ENCODE measurements at regions not wholly inside any gene's neighbourhood (a gene's known extent, or its start where the extent isn't known, plus 50 kb on each side); places are given as distances from the start of the nearest gene placed in this dataset.
"Not testable (repeated sequence)": the region's sequence is repeated elsewhere in the genome, so short reads cannot be mapped to it uniquely, and the experiment has no call there.

DNA sequence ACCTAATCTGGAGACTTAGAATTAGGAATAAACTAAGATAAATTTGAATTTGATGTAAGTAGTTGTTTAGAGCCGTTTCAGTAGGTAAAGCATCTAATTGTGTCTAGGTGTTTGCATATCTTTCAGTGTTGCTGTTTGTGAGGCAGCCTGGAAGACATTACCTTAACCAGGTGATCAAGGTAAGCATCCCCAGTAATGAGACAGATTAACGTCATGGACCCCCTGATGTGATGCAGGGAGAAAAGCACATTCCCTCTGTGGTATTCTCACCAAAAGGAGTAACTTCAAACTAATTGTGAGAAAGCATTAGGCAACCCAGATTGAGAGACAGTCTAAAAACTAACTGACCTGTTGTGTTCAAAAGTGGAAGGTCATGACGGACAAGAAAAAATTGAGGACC lies 251.6 kb downstream of the NUAK1 start:
- 91% methylated on average over 1 of the region's 3 CpGs for WGBS (ENCODE audit: insufficient coverage)
- CTCF ChIA-PET, result no interaction called here
- H3K9me3 ChIP-seq (ENCODE audit: control extremely low read depth in 1 of 5, control insufficient read depth in 4 of 5, insufficient read depth in 2 of 5, low read depth in 1 of 5, low read length in 4 of 5), result peaks cover 0 to 3% (median 0%) of the 10 kb centered on the region in 5 experiments
- POLR2A ChIA-PET, result no interaction called here
- H3K27ac ChIP-seq (ENCODE audit: insufficient read depth in 1 of 2, low read depth in 1 of 2, low read length in 2 of 2, poor library complexity in 1 of 2, severe bottlenecking in 2 of 2), result no peak overlapping the region
- no peaks in the 10 kb centered on the region for H3K4me1 ChIP-seq (ENCODE audit: control extremely low read depth in 1 of 4, control insufficient read depth in 4 of 4, insufficient read depth in 4 of 4, low read length in 3 of 4)
- H3K27me3 ChIP-seq (replicated peaks in 2 of 5; ENCODE audit: control insufficient read depth in 4 of 5, insufficient read depth in 5 of 5, low read length in 4 of 5), result peaks cover 0 to 3% (median 0%) of the 10 kb centered on the region in 5 experiments
- H3K36me3 ChIP-seq (ENCODE audit: control insufficient read depth in 4 of 4, insufficient read depth in 4 of 4, low read length in 3 of 4), result no peaks in the 10 kb centered on the region
- no peak for DNase-seq
- no peak overlapping the region for H3K4me3 ChIP-seq (ENCODE audit: control insufficient read depth in 1 of 7, extremely low read depth in 1 of 7, insufficient read depth in 4 of 7, low read depth in 2 of 7, low read length in 6 of 7)

DNA sequence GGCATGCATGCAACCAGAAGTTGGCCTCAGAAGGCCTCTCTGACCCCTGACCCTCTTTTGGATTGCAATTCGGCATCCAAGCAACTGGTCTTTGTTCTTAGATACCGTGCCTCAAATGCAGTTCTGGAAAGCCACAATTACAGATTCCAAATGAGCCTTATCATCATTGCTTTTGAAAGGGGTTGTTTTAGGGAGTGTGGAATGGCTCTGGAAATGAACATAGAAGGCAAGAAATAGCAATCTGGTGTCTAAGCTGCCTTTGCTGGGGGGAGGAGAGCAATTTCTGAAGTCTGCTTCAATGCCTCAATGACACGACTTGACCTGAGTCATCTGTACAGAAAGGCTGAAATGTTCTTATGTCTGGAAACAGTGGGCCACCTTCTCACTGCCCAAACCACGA lies 250.1 kb downstream of the NUAK1 start:
- Histone ChIP-seq H3K4me1 (ENCODE audit: control extremely low read depth in 1 of 4, control insufficient read depth in 4 of 4, insufficient read depth in 4 of 4, low read length in 3 of 4) (no peaks in the 10 kb centered on the region), H3K27ac (ENCODE audit: insufficient read depth in 1 of 2, low read depth in 1 of 2, low read length in 2 of 2, poor library complexity in 1 of 2, severe bottlenecking in 2 of 2) (no peak overlapping the region), H3K27me3 (replicated peaks in 2 of 5; ENCODE audit: control insufficient read depth in 4 of 5, insufficient read depth in 5 of 5, low read length in 4 of 5) (peaks cover 0 to 3% (median 0%) of the 10 kb centered on the region in 5 experiments), H3K4me3 (ENCODE audit: control insufficient read depth in 1 of 7, extremely low read depth in 1 of 7, insufficient read depth in 4 of 7, low read depth in 2 of 7, low read length in 6 of 7) (no peak overlapping the region), H3K36me3 (ENCODE audit: control insufficient read depth in 4 of 4, insufficient read depth in 4 of 4, low read length in 3 of 4) (no peaks in the 10 kb centered on the region), H3K9me3 (ENCODE audit: control extremely low read depth in 1 of 5, control insufficient read depth in 4 of 5, insufficient read depth in 2 of 5, low read depth in 1 of 5, low read length in 4 of 5) (peaks cover 0 to 3% (median 0%) of the 10 kb centered on the region in 5 experiments)
- CTCF ChIA-PET, result no interaction called here
- DNase-seq, result no peak
- WGBS (ENCODE audit: insufficient coverage), result 100% methylated on average over 3 of the region's 4 CpGs
- POLR2A ChIA-PET, result no interaction called here

DNA sequence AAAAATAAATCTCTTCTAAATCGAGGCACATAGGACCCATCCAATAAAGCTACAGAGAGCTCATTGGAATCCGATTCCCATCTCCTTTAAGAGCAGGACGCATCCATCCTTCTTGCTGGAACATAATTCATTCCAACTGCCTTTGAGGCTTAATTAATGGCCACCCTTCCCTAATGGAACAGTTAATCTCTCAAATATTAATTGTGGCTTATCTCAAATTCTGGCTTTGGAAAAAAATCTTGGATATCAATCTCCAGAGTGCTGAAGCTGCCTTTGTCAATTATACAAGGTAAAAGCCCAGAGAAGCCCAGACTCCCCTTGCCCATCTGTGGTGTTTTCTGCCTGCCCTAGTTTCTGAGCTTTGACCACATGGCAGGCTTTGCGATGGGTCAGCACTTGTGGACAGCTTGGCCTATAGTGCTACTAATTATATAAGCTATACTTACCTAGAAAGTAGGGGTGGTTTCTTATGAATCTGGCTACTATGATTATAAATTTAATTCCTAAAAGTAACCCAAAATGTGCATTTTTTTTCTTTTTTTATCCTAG lies 246.3 kb downstream of the NUAK1 start:
- no peak overlapping the region for H3K27ac ChIP-seq (ENCODE audit: insufficient read depth in 1 of 2, low read depth in 1 of 2, low read length in 2 of 2, poor library complexity in 1 of 2, severe bottlenecking in 2 of 2)
- no peak for DNase-seq
- ChIA-PET POLR2A (no interaction called here), CTCF (no interaction called here)
- H3K9me3 ChIP-seq (ENCODE audit: control extremely low read depth in 1 of 5, control insufficient read depth in 4 of 5, insufficient read depth in 2 of 5, low read depth in 1 of 5, low read length in 4 of 5), result no peaks in the 10 kb centered on the region
- no peaks in the 10 kb centered on the region for H3K4me1 ChIP-seq (ENCODE audit: control extremely low read depth in 1 of 4, control insufficient read depth in 4 of 4, insufficient read depth in 4 of 4, low read length in 3 of 4)
- 95% methylated on average over 3 of the region's 4 CpGs for WGBS (ENCODE audit: insufficient coverage)
- peaks cover 0 to 2% (median 0%) of the 10 kb centered on the region in 5 experiments for H3K27me3 ChIP-seq (replicated peaks in 2 of 5; ENCODE audit: control insufficient read depth in 4 of 5, insufficient read depth in 5 of 5, low read length in 4 of 5)
- H3K4me3 ChIP-seq (ENCODE audit: control insufficient read depth in 1 of 7, extremely low read depth in 1 of 7, insufficient read depth in 4 of 7, low read depth in 2 of 7, low read length in 6 of 7), result no peak overlapping the region
- H3K36me3 ChIP-seq (ENCODE audit: control insufficient read depth in 4 of 4, insufficient read depth in 4 of 4, low read length in 3 of 4), result no peaks in the 10 kb centered on the region

DNA sequence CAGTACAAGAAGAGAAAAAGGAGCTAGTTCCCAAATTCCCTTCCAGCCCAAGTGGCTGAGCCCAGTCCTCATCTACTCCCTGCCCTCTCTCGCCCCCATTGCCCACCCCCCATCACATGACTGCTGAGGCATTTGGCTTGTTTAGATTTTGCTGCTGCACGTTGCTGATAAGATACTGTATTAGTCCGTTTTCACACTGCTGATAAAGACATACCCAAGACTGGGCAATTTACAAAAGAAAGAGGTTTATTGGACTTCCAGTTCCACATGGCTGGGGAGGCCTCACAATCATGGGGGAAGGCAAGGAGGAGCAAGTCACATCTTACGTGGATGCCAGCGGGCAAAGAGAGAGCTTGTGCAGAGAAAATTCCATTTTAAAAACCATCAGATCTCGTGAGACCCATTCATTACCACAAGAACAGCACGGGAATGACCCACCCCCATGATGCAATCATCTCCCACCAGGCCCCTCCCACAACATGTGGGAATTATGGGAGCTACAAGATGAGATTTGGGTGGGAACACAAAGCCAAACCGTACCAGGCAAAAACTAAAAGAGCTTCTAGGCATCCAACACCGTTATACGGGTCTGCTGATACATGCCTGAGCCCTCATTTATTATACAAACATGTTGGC lies 243.4 kb downstream of the NUAK1 start:
- H3K27me3 ChIP-seq (replicated peaks in 2 of 5; ENCODE audit: control insufficient read depth in 4 of 5, insufficient read depth in 5 of 5, low read length in 4 of 5); H3K36me3 ChIP-seq (ENCODE audit: control insufficient read depth in 4 of 4, insufficient read depth in 4 of 4, low read length in 3 of 4); H3K4me3 ChIP-seq (ENCODE audit: control insufficient read depth in 1 of 7, extremely low read depth in 1 of 7, insufficient read depth in 4 of 7, low read depth in 2 of 7, low read length in 6 of 7); H3K27ac ChIP-seq (ENCODE audit: insufficient read depth in 1 of 2, low read depth in 1 of 2, low read length in 2 of 2, poor library complexity in 1 of 2, severe bottlenecking in 2 of 2); POLR2A ChIA-PET; DNase-seq; H3K4me1 ChIP-seq (ENCODE audit: control extremely low read depth in 1 of 4, control insufficient read depth in 4 of 4, insufficient read depth in 4 of 4, low read length in 3 of 4); H3K9me3 ChIP-seq (ENCODE audit: control extremely low read depth in 1 of 5, control insufficient read depth in 4 of 5, insufficient read depth in 2 of 5, low read depth in 1 of 5, low read length in 4 of 5); CTCF ChIA-PET: not testable (repeated sequence)
- WGBS (ENCODE audit: insufficient coverage), result 87% methylated on average over 6 of the region's 10 CpGs

DNA sequence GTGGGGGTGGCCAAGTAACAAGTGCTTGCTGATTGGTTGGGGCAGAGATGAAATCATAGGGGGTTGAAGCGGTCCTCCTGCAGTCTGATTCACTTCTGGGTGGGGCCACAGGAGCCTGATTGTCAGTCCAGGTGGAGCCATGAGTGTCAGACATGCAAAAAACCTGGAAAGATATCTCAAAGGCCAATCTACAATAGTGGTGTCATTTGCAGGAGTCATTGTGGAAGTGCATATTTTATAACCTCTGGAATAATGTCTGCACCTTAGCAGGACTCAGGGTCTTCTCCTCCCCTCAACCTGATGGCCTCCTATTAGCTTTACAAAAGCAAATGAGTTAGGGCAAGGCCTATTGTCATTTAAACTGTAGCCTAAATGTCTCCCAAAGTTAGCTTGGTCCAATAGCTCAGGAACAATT lies 241.4 kb downstream of the NUAK1 start:
- CTCF ChIA-PET, result no interaction called here
- POLR2A ChIA-PET, result no interaction called here
- DNase-seq, result no peak
- Histone ChIP-seq H3K4me1 (ENCODE audit: control extremely low read depth in 1 of 4, control insufficient read depth in 4 of 4, insufficient read depth in 4 of 4, low read length in 3 of 4) (no peaks in the 10 kb centered on the region), H3K27me3 (replicated peaks in 2 of 5; ENCODE audit: control insufficient read depth in 4 of 5, insufficient read depth in 5 of 5, low read length in 4 of 5) (peaks cover 0 to 3% (median 0%) of the 10 kb centered on the region in 5 experiments), H3K4me3 (ENCODE audit: control insufficient read depth in 1 of 7, extremely low read depth in 1 of 7, insufficient read depth in 4 of 7, low read depth in 2 of 7, low read length in 6 of 7) (no peak overlapping the region), H3K27ac (ENCODE audit: insufficient read depth in 1 of 2, low read depth in 1 of 2, low read length in 2 of 2, poor library complexity in 1 of 2, severe bottlenecking in 2 of 2) (no peak overlapping the region), H3K9me3 (ENCODE audit: control extremely low read depth in 1 of 5, control insufficient read depth in 4 of 5, insufficient read depth in 2 of 5, low read depth in 1 of 5, low read length in 4 of 5) (no peaks in the 10 kb centered on the region), H3K36me3 (ENCODE audit: control insufficient read depth in 4 of 4, insufficient read depth in 4 of 4, low read length in 3 of 4) (no peaks in the 10 kb centered on the region)
- 50% methylated on average over 1 of the region's 1 CpG for WGBS (ENCODE audit: insufficient coverage)

DNA sequence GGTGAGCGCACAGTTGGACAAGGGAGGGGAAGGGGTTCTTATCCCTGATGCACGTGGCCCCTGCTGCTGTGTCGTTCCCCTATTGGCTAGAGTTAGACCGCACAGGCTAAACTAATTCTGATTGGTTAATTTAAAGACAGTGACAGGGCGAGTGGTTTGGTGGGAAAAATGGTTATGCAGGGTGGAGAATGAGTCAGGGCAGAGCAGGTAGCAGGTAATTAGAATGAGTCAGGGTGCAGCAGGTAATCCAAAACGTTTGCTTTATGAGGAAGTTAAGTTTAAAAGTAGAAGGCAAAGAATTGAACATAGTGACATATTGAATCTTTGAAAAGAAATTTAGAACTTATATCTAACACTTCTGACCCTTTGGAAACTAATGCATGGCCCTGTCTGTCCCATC lies 240.5 kb downstream of the NUAK1 start:
- POLR2A ChIA-PET; H3K4me1 ChIP-seq (ENCODE audit: control extremely low read depth in 1 of 4, control insufficient read depth in 4 of 4, insufficient read depth in 4 of 4, low read length in 3 of 4); H3K4me3 ChIP-seq (ENCODE audit: control insufficient read depth in 1 of 7, extremely low read depth in 1 of 7, insufficient read depth in 4 of 7, low read depth in 2 of 7, low read length in 6 of 7); H3K36me3 ChIP-seq (ENCODE audit: control insufficient read depth in 4 of 4, insufficient read depth in 4 of 4, low read length in 3 of 4); H3K9me3 ChIP-seq (ENCODE audit: control extremely low read depth in 1 of 5, control insufficient read depth in 4 of 5, insufficient read depth in 2 of 5, low read depth in 1 of 5, low read length in 4 of 5); H3K27me3 ChIP-seq (replicated peaks in 2 of 5; ENCODE audit: control insufficient read depth in 4 of 5, insufficient read depth in 5 of 5, low read length in 4 of 5); DNase-seq; CTCF ChIA-PET; H3K27ac ChIP-seq (ENCODE audit: insufficient read depth in 1 of 2, low read depth in 1 of 2, low read length in 2 of 2, poor library complexity in 1 of 2, severe bottlenecking in 2 of 2): not testable (repeated sequence)
- 95% methylated on average over 5 of the region's 6 CpGs for WGBS (ENCODE audit: insufficient coverage)

DNA sequence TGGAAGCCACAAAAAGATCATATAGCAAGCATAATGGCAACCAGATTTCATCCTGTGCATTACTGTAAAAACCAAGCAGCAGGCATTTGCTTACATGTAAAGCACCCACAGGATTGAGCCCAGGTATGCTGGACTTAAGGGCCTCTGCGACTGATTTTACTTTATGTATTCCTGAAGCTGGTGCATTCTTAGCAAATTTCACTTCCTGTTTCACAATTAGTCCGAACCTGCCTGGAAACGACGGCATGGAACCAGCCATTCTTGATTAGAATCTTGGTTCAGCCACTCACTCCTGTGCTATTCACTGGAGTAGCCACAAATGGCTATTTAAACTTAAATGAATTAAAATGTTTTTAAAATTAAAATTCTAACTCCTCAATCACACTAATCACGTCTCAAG lies 239.2 kb downstream of the NUAK1 start:
- H3K36me3 ChIP-seq (ENCODE audit: control insufficient read depth in 4 of 4, insufficient read depth in 4 of 4, low read length in 3 of 4), result no peaks in the 10 kb centered on the region
- no peaks in the 10 kb centered on the region for H3K9me3 ChIP-seq (ENCODE audit: control extremely low read depth in 1 of 5, control insufficient read depth in 4 of 5, insufficient read depth in 2 of 5, low read depth in 1 of 5, low read length in 4 of 5)
- 43% methylated on average over 4 of the region's 5 CpGs for whole genome bisulfite sequencing (ENCODE audit: insufficient coverage)
- peaks cover 0 to 2% (median 0%) of the 10 kb centered on the region in 5 experiments for H3K27me3 ChIP-seq (replicated peaks in 2 of 5; ENCODE audit: control insufficient read depth in 4 of 5, insufficient read depth in 5 of 5, low read length in 4 of 5)
- POLR2A ChIA-PET, result no interaction called here
- no peak for DNase-seq
- CTCF ChIA-PET, result no interaction called here
- no peak overlapping the region for H3K4me3 ChIP-seq (ENCODE audit: control insufficient read depth in 1 of 7, extremely low read depth in 1 of 7, insufficient read depth in 4 of 7, low read depth in 2 of 7, low read length in 6 of 7)
- H3K4me1 ChIP-seq (ENCODE audit: control extremely low read depth in 1 of 4, control insufficient read depth in 4 of 4, insufficient read depth in 4 of 4, low read length in 3 of 4), result no peaks in the 10 kb centered on the region
- no peak overlapping the region for H3K27ac ChIP-seq (ENCODE audit: insufficient read depth in 1 of 2, low read depth in 1 of 2, low read length in 2 of 2, poor library complexity in 1 of 2, severe bottlenecking in 2 of 2)
